DOHH2 (cell line): ENCODE measurements at regions not wholly inside any gene's neighbourhood (a gene's known extent, or its start where the extent isn't known, plus 50 kb on each side); places are given as distances from the start of the nearest gene placed in this dataset.

Source experiments
- CTCF ChIP-seq: fragments of 200-600 bp; sonication (generic); IDR thresholded peaks from one replicate; pipeline ENCODE4 v1.5.1; 2014; ENCODE audit warnings: antibody characterized with exemption, mild to moderate bottlenecking, low read depth, low read length; ENCODE audit not compliant: poor library complexity, severe bottlenecking
- EZH2phosphoT487 ChIP-seq: fragments of 200-600 bp; sonication (generic); IDR thresholded peaks from 2 replicates; pipeline ENCODE4 v1.6.1; 2017; ENCODE audit warnings: borderline replicate concordance, mild to moderate bottlenecking, antibody characterized with exemption, low read length, moderate library complexity, mixed read lengths

DNA sequence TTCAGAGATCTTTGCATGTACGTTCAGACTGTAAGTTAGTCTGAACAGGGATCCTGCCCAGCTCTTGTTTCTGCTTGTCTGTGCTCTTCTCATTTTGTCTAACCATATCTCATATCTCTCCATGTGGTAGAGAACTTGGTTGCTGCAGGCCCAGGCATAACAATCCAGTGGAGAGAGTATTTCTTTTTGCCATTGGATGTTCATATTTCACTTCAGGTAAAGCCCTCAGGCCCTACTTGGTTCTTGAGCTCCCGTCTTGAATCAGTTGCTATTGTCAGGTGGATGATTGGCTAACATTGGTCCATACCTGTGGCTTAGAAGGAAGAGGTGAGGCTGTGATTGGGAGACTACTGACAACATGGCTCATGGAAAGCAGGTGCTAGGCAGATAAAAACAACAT lies 357.7 kb upstream of the FLRT2 start:
- TF ChIP-seq CTCF (no peak), EZH2phosphoT487 (no peak)
